GF-D8 (cell line): ENCODE measurements at regions not wholly inside any gene's neighbourhood (a gene's known extent, or its start where the extent isn't known, plus 50 kb on each side); places are given as distances from the start of the nearest gene placed in this dataset.
"Not testable (repeated sequence)": the region's sequence is repeated elsewhere in the genome, so short reads cannot be mapped to it uniquely, and the experiment has no call there.

Source experiments
- DNase-seq: peaks from one replicate; lab custom pipeline; 2025; lab: John Stamatoyannopoulos, UW

- DNase-seq = no peak
Observed at GRCh38 chr2:106292627-106293026, 98.5 kb upstream of the UXS1 start.

DNA sequence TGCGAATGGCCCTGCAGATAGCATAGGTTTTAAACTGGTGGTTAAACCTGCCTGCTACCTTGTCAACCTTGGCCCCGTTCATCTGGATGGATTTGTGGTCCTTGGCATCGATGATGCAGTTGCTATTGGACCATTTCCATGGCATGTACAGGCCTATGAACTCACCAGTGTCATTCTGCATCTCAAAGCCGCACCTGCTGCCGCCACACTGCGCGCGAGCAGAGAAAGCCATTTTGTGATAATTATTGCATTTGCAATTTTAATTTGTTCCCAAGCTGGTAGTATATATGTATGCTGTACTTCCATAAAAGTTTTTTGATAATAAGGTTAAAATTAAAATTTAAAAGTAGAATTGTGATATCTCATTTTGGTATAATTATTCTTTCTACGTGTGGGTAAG is 94.8 kb upstream of the UXS1 start:
- DNase-seq = no peak

- no peak for DNase-seq
Observed at GRCh38 chr2:106285237-106285829, 91.2 kb upstream of the UXS1 start.

- DNase-seq = no peak
Observed at GRCh38 chr2:106284691-106285202, 90.6 kb upstream of the UXS1 start.

GRCh38 chr2:106284255-106284654 is 90.2 kb upstream of the UXS1 start:
- DNase-seq = no peak

DNA sequence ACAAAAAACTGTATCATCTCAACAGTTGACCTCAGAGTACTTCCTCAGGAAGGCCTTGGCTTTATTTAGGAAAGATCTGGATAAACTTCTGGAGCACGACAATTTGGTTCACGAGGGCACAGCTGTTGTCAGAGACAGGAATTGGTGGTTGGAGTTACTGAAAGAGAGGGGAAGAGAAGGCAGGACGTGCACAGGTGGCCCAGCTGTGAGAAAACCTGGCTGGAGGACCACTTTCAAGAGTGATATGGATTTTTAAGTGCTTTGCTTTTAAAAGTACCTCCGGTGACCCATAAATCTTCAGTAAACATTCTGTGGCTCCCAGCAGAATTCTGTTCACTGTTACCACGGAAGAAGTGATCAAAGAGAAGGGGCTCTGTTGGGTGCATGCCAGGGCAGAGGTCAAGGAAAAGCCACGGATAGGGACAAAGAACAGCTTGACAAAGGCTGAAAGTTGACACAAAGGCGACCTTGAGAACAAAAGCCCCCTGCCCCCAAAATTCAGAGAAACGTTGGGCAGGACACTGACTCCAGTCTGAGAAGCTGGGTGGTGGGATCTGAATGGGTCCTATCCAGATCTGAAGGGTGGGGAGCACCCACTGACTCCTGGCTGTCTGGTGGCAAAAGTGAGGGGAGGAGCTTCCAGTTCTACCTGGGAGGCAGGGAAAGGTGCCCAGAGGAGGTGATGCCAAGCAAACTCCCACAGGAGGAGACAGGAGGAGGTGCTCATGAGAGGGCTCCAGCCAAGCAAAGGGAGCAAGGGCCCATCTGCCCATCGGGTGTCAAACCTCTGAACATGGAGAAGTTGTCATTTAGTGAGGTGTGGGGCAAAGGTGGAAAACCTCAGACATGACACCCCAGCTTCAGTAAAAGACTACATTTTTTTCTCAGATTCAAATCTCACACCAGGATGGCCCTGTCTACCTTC is 89.4 kb upstream of the UXS1 start:
- not testable (repeated sequence) for DNase-seq

DNA sequence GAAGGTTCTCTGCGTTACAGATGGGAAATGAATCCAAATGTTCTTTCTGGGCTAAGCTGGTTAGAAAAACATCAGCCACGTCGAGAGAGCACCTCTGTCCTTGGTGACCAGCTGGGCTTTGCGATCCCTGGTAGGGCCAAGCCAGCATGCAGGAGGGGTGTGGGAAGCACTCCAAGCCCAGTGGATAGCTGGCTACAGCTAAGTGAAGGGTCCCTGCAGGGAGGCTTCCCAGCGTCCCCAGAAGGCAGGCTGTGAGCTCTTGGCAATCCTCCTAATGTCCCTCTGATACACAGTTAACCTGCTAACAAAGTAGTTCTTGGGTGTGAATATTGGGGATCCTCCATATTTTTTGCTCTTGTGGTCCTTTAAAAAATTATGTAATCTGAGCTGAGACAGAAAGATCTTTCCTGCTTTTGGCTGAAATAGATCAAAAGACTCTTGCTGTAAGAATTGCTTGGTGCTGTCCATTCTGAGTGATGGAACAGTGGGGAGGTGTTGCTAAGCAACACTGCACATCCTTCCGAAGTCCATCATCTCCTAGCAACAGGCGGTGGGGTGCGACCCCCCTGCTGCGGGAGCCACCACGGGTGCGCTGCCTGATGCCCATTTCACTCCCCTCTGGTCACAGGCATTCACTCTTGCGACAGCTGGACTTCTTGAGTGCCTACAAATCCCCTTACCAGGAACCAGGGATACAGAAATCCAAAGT is 88.5 kb upstream of the UXS1 start:
- DNase-seq = no peak

- DNase-seq = not testable (repeated sequence)
Observed at GRCh38 chr2:106281907-106282430, 87.9 kb upstream of the UXS1 start.

- DNase-seq = no peak
Observed at GRCh38 chr2:106280722-106281446, 86.8 kb upstream of the UXS1 start.

GRCh38 chr2:106280224-106280623 is 86.1 kb upstream of the UXS1 start:
- no peak for DNase-seq

GRCh38 chr2:106278112-106278876 is 84.2 kb upstream of the UXS1 start:
- DNase-seq = no peak

DNA sequence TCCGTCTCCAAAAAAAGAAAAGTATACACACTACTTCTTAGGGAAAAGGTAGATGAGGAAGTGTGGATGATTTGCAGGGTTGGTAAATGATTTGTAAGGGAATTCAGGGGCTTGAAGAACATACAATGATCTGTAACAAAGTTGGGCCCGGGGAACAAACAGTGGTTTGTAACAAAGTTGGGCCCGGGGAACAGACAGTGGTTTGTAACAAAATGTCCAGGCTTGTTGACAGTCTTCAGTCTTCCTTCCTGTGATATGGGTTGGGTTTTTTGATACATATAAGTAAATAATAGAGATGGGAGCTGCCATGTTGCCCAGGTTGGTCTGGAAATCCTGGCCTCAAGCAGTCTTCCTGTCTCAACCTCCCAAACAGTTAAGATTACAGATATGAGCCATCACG is 83.3 kb upstream of the UXS1 start:
- DNase-seq = no peak

GRCh38 chr2:106275971-106276370 is 81.9 kb upstream of the UXS1 start:
- no peak for DNase-seq

GRCh38 chr2:106274668-106275067 is 80.6 kb upstream of the UXS1 start:
- no peak for DNase-seq

DNA sequence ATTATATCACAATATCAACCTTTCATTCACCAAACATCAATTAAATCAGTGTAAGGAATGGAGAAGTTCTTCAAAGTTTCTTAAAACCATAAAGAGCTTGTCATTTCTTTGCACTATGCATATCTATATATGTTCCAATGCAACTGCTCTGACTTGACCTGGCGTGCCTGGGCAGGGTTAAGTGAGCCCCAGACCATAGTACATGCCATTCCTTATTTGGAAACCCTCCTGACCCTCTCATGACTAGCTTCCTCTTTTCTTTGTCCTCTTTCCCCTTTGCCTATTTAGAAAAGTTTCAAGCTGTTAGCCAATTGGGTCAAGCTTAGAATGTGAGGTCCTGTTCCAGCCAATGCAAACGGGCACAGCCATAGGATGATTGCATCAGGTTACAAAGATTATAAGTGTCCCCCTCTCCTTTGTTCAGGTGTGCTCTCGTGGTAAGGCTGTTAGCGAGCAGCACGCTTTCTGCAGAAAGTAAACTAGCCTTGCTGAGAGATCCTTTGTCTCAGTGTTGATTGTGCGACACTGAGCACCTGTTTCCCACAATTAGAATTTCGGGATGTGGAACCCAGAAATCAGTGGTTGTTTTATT is 78.2 kb upstream of the UXS1 start:
- DNase-seq = no peak

- no peak for DNase-seq
Observed at GRCh38 chr2:106270471-106270891, 76.4 kb upstream of the UXS1 start.

DNA sequence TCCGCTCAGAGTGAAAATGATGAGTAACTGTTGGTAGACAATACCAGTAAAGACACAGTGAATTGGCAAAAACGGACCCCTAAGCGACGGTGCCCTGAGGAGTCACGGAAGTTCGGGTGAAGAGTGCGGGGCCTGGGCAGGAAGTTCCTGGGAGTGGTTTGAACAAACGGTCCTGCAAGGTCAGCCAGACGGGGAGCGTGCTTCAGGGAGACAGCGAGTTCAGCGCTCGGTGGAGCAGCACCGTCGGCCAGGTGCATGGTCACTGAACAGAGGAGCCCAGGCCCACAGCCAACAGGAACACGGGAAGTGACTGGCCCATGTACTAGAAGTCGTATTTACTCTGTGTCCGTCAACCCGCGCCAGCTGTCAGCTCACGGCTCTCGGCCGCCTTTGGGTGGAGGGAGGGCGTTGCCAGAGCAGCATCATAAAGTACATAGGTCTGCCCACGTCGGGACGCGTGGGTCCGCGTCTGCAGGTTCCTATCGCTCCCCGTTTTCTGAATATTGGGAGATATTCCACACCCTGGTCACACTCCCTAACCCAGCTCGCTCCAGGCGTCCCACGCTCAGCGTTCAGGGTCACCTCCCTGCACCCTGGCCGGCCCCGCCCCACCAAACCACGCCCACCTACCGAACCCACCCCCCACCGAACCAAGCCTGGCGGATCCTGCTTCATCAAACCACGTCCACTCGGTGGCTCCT is 75.6 kb upstream of the UXS1 start:
- DNase-seq = no peak

DNA sequence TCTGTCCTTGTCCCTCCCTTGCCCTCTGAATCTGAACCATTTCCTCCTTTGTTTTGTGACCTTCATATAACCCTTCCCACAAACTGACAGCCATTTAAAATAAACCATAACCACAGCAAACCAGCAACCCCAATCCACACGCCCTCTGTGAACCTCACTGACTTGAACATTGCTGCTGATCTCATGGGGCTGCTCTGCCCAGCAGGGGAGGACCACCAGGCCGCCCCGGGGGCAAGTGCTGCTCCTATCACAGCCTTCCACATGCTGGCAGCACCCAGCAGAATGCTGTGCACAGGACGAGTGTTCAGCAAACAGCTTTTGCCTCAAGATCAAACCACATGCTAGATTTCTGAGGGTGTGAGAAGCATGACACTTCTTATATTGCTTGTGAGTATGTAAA is 73.9 kb upstream of the UXS1 start:
- DNase-seq = no peak

DNA sequence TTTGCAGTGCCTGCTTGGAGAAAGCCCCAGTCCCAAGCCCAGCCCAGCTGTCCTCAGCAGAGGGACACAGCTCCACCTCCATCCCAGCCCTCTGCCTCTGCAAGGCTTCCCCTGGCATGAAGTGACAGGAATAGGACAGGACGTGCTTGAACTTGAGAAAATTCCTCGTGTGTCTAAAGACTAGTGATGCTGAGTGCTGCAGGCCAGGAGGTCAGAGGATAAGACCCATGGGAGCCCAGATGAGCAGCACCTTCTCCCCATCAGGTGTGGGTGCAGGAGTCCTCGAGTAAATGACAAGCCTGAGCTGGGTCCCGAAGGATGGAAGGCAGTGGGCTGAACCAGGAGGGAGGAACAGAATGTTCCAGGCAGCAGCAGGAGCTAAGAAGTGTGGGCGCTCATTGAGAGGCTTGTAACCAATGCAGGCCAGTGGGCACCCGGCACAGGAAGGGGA is 67.8 kb upstream of the UXS1 start:
- no peak for DNase-seq

GRCh38 chr2:106258859-106259258 is 64.8 kb upstream of the UXS1 start:
- DNase-seq = not testable (repeated sequence)
